ENCODE measurements at regions not wholly inside any gene's neighbourhood (a gene's known extent, or its start where the extent isn't known, plus 50 kb on each side); places are given as distances from the start of the nearest gene placed in this dataset.

DNA sequence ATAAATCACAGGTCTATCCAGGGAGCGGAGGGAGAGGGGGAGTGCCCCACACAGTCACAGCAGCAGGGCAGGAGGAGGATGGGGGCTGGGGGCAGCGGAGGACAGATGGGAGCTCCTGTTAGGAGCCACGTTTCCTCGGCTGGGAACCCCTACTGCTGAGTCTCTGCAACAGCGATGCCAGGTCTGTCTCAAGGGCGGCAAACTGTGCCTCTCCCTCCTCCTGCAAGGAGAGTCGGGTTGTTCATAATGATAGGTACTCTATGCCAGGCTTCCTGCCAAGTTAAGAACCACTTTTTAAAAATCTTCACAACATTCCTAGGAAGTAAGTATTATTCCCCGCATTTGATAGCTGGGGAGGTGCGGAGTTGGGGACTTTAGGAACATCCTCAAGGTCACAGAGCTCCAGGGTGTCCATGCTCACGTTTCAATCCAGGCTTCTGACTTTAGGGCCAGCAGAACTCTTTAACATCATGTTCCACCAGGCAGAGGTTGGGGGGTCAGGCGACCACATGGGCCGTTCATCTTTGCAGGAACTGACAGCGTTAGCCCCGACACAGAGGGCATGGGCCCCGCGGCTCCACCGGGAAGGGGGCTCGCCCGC, 98.3 kb upstream of the MAML3 start:
- whole genome bisulfite sequencing, 2 donors, result 24 to 30% methylated on average over 16 to 17 of the region's 19 CpGs

DNA sequence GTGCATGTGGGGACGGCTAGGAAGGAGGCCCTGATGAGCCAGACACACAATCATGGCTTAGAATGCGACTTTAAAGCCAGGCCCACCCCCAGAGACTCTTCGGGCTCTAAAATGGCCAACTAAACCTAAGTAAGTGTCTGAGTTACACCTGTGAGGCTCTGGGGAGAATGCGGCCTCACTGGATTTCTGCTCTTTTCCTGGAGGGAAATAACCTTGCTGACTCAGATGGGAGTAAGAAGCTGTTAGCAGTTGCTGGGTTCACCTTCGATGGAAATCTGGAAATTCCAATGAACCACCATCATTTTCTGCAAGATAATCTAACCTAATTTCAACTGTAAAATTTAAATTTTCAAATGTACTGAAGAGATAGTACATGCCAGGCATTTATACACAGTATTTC, 97.6 kb upstream of the MAML3 start:
- WGBS, 2 donors, result 88 to 90% methylated on average over 5 of the region's 5 CpGs
- no peak for DNase-seq (ENCODE audit: low spot score in 2 of 2)
- no peak for TF ChIP-seq POLR2A (IDR thresholded peaks at IDR 0.05)
- TF ChIP-seq, protein P1, sequence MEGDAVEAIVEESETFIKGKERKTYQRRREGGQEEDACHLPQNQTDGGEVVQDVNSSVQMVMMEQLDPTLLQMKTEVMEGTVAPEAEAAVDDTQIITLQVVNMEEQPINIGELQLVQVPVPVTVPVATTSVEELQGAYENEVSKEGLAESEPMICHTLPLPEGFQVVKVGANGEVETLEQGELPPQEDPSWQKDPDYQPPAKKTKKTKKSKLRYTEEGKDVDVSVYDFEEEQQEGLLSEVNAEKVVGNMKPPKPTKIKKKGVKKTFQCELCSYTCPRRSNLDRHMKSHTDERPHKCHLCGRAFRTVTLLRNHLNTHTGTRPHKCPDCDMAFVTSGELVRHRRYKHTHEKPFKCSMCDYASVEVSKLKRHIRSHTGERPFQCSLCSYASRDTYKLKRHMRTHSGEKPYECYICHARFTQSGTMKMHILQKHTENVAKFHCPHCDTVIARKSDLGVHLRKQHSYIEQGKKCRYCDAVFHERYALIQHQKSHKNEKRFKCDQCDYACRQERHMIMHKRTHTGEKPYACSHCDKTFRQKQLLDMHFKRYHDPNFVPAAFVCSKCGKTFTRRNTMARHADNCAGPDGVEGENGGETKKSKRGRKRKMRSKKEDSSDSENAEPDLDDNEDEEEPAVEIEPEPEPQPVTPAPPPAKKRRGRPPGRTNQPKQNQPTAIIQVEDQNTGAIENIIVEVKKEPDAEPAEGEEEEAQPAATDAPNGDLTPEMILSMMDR (IDR thresholded peaks at IDR 0.05), result no peak
- intact Hi-C loops (cut with DNase I; ENCODE audit: low total_unique reads), result loop anchor here (10.0 kb wide), 1 partner anchor 517 kb away; no protein-coding TSS in a partner anchor
- H3K4me3 ChIP-seq (ENCODE audit: low read depth, poor library complexity, severe bottlenecking), result no peak overlapping the region

More for the DNA sequence above, 98.3 kb upstream of the MAML3 start:
- intact Hi-C loops (cut with DNase I; ENCODE audit: low total_unique reads), result loop anchor here (10.0 kb wide), 1 partner anchor 517 kb away; no protein-coding TSS in a partner anchor
- TF ChIP-seq, protein P1 (IDR thresholded peaks at IDR 0.05), result no peak
- TF ChIP-seq POLR2A (IDR thresholded peaks at IDR 0.05), result no peak
- peak overlapping the region; percentile 28 for H3K4me3 ChIP-seq (ENCODE audit: low read depth, poor library complexity, severe bottlenecking)
- no peak for DNase-seq (ENCODE audit: low spot score in 2 of 2)

DNA sequence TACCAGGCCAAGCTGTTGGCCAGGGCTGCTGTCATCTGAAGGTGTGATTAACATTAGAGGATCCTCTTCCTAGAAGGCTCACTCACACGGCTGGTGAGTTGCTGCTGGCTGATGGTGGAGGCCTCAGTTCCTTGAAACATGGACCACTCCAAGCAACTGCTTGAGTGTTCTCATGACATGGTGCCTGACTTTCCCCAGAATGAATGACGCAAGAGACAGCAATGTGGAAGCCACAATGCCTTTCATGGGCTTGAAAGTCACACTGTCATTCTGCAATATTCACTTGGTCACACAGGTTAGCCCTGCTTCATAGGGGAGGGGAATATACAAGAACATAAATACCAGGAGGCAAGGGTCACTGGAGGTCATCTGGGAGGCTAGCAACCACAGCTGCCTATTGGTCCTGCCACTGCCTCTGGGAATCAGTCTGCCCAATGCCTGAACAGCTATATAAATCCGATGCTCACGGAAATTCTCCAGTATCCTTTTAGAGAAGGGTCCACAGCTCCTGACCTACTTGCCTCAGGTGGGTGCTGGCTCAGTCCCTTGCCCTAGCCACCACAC, 97.1 kb upstream of the MAML3 start:
- 93 to 98% methylated on average over 4 of the region's 4 CpGs for WGBS, 2 donors
- intact Hi-C loops (cut with DNase I; ENCODE audit: low total_unique reads), result loop anchor here (10.0 kb wide), 1 partner anchor 516 kb away; no protein-coding TSS in a partner anchor
- no peak for DNase-seq (ENCODE audit: low spot score in 2 of 2)
- TF ChIP-seq, protein P1 (IDR thresholded peaks at IDR 0.05), result no peak
- no peak overlapping the region for H3K4me3 ChIP-seq (ENCODE audit: low read depth, poor library complexity, severe bottlenecking)

DNA sequence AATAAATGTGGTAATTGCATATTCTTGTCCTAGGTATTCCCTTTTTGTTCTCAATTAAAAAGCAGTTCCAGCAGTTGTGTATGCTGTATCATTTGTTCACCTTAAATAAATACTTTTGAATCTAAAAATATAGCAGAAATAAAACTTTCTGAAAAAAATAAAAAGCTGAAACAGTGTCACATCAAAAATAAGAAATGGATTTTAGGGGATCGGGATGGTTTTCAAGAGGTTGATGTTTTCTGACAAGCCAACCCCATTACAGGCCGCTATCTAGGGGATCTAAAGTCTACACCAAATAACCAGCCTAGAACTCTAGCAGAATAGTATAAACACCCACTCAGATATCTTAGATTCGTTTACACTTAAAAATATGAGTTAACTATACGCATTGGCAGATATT, 95.4 kb upstream of the MAML3 start:
- TF ChIP-seq, protein P1 (IDR thresholded peaks at IDR 0.05), result no peak
- no peak for TF ChIP-seq POLR2A (IDR thresholded peaks at IDR 0.05)
- no peak for DNase-seq (ENCODE audit: low spot score in 2 of 2)
- intact Hi-C loops (cut with DNase I; ENCODE audit: low total_unique reads), result loop anchor here (10.0 kb wide), 1 partner anchor 95 kb away; the partner anchor contains the start of gene MAML3

DNA sequence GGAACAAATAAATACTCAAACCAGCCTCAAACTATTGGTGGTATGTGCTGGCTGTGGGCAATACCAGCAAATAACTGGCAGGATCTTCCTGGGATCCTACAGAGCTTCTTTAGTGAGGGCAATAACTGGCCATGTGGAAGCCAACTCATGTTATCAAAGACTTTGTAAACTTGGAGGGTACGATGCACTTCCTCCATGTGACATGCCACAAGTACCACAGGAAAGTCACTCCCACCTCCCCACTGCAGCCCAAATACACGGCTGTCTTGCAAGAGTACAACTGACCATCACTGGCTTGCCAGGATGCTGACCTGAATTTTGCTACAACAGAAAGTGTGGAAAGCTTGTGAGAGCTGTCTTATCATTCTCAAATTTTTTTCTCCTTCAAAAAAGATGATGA, 93.3 kb upstream of the MAML3 start:
- WGBS, 2 donors, result 79 to 89% methylated on average over 2 of the region's 2 CpGs
- intact Hi-C loops (cut with DNase I; ENCODE audit: low total_unique reads), result loop anchor here (10.0 kb wide), 1 partner anchor 92 kb away; the partner anchor contains the start of gene MAML3

More for the DNA sequence above, 95.4 kb upstream of the MAML3 start:
- 73 to 76% methylated on average over 4 of the region's 4 CpGs for WGBS, 2 donors
- H3K4me3 ChIP-seq (ENCODE audit: low read depth, poor library complexity, severe bottlenecking), result no peak overlapping the region

More for the DNA sequence above, 93.3 kb upstream of the MAML3 start:
- no peak overlapping the region for H3K4me3 ChIP-seq (ENCODE audit: low read depth, poor library complexity, severe bottlenecking)
- DNase-seq (ENCODE audit: low spot score in 2 of 2), result no peak
- no peak for TF ChIP-seq POLR2A (IDR thresholded peaks at IDR 0.05)
- TF ChIP-seq, protein P1 (IDR thresholded peaks at IDR 0.05), result no peak

All from lower leg skin (tissue), 4 donors.